ENCODE measurements at regions not wholly inside any gene's neighbourhood (a gene's known extent, or its start where the extent isn't known, plus 50 kb on each side); places are given as distances from the start of the nearest gene placed in this dataset.
"Not testable (repeated sequence)": the region's sequence is repeated elsewhere in the genome, so short reads cannot be mapped to it uniquely, and the experiment has no call there.

DNA sequence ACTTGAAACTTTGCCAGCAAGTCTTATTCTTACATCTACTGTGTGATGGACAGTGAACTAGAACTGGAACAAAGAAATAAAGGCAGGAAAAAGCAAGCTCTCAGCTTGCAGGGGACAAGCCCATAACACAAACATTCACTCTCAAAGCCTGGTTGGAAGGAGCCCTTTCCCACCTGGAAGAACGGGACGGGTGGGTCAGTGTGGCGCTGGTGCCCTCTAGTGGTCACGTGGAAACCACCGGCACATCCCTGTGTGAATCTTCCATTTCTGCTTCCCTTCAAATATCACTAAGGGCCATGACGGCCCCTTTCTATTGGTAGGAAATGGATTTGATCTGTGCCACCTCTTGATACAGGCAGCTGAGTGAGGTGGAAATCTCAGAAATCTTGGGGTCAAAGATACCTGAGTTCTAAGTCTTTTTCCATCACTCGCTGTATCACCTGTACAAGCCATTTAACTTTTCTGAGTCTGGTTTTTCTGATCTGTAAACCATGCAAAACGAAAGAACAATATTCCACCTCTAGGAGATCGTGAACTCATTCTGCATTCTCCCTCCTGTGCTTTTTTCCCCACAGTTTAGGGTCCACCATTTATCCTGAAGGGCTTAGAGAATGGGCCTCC lies 211.6 kb downstream of the MSX2 start:
- no peaks in the 10 kb centered on the region for H3K36me3 ChIP-seq
- peak; percentile 81 for DNase-seq
- peaks cover 0 to 7% (median 0%) of the 10 kb centered on the region in 7 donors for H3K27me3 ChIP-seq (replicated peaks in 1 of 7)
- H3K4me3 ChIP-seq, result no peak overlapping the region
- intact Hi-C loops (cut with DNase I; ENCODE audit: low total_unique reads), result no loop called here
- H3K9me3 ChIP-seq, result peaks cover 0 to 13% (median 3%) of the 10 kb centered on the region in 8 donors
- 19 to 22% (median 20%) methylated on average over 9 of the region's 9 CpGs for WGBS, 5 donors
- TF ChIP-seq, protein P1, sequence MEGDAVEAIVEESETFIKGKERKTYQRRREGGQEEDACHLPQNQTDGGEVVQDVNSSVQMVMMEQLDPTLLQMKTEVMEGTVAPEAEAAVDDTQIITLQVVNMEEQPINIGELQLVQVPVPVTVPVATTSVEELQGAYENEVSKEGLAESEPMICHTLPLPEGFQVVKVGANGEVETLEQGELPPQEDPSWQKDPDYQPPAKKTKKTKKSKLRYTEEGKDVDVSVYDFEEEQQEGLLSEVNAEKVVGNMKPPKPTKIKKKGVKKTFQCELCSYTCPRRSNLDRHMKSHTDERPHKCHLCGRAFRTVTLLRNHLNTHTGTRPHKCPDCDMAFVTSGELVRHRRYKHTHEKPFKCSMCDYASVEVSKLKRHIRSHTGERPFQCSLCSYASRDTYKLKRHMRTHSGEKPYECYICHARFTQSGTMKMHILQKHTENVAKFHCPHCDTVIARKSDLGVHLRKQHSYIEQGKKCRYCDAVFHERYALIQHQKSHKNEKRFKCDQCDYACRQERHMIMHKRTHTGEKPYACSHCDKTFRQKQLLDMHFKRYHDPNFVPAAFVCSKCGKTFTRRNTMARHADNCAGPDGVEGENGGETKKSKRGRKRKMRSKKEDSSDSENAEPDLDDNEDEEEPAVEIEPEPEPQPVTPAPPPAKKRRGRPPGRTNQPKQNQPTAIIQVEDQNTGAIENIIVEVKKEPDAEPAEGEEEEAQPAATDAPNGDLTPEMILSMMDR (IDR thresholded peaks at IDR 0.05 in 8 of 11, conservative IDR thresholded peaks at IDR 0.05 in 3 of 11), result peak in 10 of 11 experiments; percentile 43 to 88 (median 72)
- TF ChIP-seq POLR2A (IDR thresholded peaks at IDR 0.05) (no peak), POLR2AphosphoS5 (IDR thresholded peaks at IDR 0.05) (no peak)
- H3K4me1 ChIP-seq, result no peaks in the 10 kb centered on the region
- no peak overlapping the region for H3K27ac ChIP-seq

DNA sequence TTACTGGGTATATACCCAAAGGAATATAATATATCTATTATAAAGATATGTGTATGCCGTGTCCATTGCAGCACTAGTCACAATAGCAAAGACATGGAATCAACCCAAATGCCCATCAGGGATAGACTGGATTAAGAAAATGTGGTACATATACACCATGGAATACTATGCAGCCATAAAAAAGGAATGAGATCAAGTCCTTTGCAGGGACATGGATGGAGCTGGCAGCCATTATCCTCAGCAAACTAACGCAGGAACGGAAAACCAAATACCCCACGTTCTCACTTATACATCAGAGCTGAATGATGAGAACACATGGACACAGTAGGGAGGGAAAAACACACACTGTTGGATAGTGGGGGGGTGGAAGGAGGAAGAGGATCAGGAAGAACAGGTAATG lies 206.7 kb downstream of the MSX2 start:
- H3K4me1 ChIP-seq; H3K36me3 ChIP-seq; H3K4me3 ChIP-seq; intact Hi-C loops (cut with DNase I; ENCODE audit: low total_unique reads); DNase-seq; H3K27ac ChIP-seq; H3K27me3 ChIP-seq (replicated peaks in 1 of 7): not testable (repeated sequence)
- H3K9me3 ChIP-seq, result peaks cover 0 to 15% (median 3%) of the 10 kb centered on the region in 8 donors
- WGBS, 5 donors, result 88 to 97% (median 90%) methylated on average over 4 of the region's 4 CpGs

DNA sequence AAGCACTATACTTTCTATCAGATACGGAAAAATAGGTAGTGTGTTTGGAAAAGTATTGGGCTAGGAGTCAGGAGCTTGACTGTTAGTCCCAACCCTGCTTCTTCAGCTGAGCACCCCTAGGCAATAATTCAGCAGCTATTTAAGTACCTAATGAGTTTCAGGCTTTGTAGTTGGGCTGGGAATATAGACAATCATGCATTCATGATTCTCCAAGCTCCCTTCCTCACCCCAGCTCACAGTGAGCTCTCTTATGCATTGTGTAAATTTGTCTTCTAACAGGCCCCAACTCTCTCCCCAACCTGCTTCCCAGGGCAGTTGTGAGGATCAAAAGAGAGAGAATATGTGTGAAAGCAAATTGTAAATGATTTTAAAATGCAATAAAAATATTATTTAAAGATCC lies 201.2 kb downstream of the MSX2 start:
- TF ChIP-seq, protein P1 (IDR thresholded peaks at IDR 0.05 in 8 of 11, conservative IDR thresholded peaks at IDR 0.05 in 3 of 11), result no peak
- TF ChIP-seq POLR2AphosphoS5 (IDR thresholded peaks at IDR 0.05), result no peak
- no peak for TF ChIP-seq POLR2A (IDR thresholded peaks at IDR 0.05)
- intact Hi-C loops (cut with DNase I; ENCODE audit: low total_unique reads), result no loop called here
- Histone ChIP-seq H3K27ac (no peak overlapping the region), H3K4me3 (no peak overlapping the region), H3K27me3 (replicated peaks in 1 of 7) (peaks cover 0 to 10% (median 0%) of the 10 kb centered on the region in 7 donors), H3K36me3 (no peaks in the 10 kb centered on the region), H3K4me1 (peaks cover 0 to 8% (median 0%) of the 10 kb centered on the region in 6 donors), H3K9me3 (no peaks in the 10 kb centered on the region)
- 90 to 100% (median 92%) methylated on average over 1 of the region's 1 CpG for WGBS, 5 donors
- DNase-seq, result no peak

DNA sequence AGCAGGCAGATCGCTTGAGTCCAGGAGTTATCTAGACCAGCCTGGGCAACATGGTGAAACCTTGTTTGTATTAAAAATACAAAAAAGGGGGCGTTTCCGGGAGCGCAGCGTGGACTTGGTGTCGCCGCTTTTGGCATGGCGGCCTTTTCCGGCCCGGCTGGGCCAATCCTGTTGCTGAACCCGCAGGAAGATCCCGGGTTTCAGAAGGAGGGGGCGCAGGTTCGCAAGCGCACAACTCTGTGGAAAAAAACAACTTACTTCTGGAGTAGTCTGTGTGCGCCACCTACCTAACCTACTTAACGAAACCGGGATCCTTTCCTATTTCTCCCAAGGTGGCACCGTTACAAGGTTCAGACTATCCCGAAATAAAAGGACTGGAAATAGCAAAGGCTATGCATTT lies 198.6 kb downstream of the MSX2 start:
- TF ChIP-seq POLR2AphosphoS5 (IDR thresholded peaks at IDR 0.05) (no peak), POLR2A (IDR thresholded peaks at IDR 0.05) (no peak)
- TF ChIP-seq, protein P1 (IDR thresholded peaks at IDR 0.05 in 8 of 11, conservative IDR thresholded peaks at IDR 0.05 in 3 of 11), result no peak
- H3K36me3 ChIP-seq, result no peaks in the 10 kb centered on the region
- intact Hi-C loops (cut with DNase I; ENCODE audit: low total_unique reads), result no loop called here
- DNase-seq, result no peak
- H3K27ac ChIP-seq, result no peak overlapping the region
- H3K9me3 ChIP-seq, result no peaks in the 10 kb centered on the region
- H3K4me3 ChIP-seq, result no peak overlapping the region
- peaks cover 0 to 10% (median 0%) of the 10 kb centered on the region in 7 donors for H3K27me3 ChIP-seq (replicated peaks in 1 of 7)
- peaks cover 0 to 8% (median 0%) of the 10 kb centered on the region in 6 donors for H3K4me1 ChIP-seq
- 92 to 96% (median 94%) methylated on average over 20 of the region's 20 CpGs for WGBS, 5 donors

All from spleen (tissue), 11 donors.